ENCODE measurements at regions not wholly inside any gene's neighbourhood (a gene's known extent, or its start where the extent isn't known, plus 50 kb on each side); places are given as distances from the start of the nearest gene placed in this dataset.

DNA sequence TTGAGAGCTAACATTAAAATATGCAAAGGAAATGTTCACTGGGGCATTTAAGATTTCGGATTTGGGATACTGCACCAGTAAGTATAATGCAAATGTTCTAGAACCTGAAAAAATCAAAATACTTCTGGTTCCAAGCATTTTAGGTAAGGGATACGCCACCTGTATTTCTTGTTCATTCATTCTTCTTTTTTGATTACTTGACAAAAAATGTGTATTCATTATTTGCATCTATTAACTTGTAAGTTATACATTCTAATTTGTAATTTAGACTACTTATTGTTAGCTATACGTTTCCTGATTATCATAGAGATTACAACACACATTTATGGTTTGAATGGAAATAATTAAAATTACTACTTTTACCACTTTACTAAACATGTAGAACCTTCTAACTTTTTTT is 486.9 kb downstream of the SOX5 start:
- WGBS: 54% methylated on average over 3 of the region's 3 CpGs
- TF ChIP-seq FOXA2 (IDR thresholded peaks at IDR 0.05) (no peak), NR2F2 (IDR thresholded peaks at IDR 0.05) (no peak), HNF4G (IDR thresholded peaks at IDR 0.05) (no peak), TAF1 (conservative IDR thresholded peaks at IDR 0.05) (no peak), SP1 (IDR thresholded peaks at IDR 0.05) (no peak), RXRA (IDR thresholded peaks at IDR 0.05) (no peak), YY1 (IDR thresholded peaks at IDR 0.05) (no peak), JUND (IDR thresholded peaks at IDR 0.05) (no peak), FOXA1 (IDR thresholded peaks at IDR 0.05) (no peak), RAD21 (IDR thresholded peaks at IDR 0.05) (no peak), HNF4A (conservative IDR thresholded peaks at IDR 0.05) (no peak), EGR1 (IDR thresholded peaks at IDR 0.05; ENCODE audit: low read depth in 2 of 2) (no peak), GABPA (IDR thresholded peaks at IDR 0.05 in 1 of 2, conservative IDR thresholded peaks at IDR 0.05 in 1 of 2) (no peak)
- TF ChIP-seq, protein P1, sequence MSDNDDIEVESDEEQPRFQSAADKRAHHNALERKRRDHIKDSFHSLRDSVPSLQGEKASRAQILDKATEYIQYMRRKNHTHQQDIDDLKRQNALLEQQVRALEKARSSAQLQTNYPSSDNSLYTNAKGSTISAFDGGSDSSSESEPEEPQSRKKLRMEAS (IDR thresholded peaks at IDR 0.05): no peak
- TF ChIP-seq, protein P2, sequence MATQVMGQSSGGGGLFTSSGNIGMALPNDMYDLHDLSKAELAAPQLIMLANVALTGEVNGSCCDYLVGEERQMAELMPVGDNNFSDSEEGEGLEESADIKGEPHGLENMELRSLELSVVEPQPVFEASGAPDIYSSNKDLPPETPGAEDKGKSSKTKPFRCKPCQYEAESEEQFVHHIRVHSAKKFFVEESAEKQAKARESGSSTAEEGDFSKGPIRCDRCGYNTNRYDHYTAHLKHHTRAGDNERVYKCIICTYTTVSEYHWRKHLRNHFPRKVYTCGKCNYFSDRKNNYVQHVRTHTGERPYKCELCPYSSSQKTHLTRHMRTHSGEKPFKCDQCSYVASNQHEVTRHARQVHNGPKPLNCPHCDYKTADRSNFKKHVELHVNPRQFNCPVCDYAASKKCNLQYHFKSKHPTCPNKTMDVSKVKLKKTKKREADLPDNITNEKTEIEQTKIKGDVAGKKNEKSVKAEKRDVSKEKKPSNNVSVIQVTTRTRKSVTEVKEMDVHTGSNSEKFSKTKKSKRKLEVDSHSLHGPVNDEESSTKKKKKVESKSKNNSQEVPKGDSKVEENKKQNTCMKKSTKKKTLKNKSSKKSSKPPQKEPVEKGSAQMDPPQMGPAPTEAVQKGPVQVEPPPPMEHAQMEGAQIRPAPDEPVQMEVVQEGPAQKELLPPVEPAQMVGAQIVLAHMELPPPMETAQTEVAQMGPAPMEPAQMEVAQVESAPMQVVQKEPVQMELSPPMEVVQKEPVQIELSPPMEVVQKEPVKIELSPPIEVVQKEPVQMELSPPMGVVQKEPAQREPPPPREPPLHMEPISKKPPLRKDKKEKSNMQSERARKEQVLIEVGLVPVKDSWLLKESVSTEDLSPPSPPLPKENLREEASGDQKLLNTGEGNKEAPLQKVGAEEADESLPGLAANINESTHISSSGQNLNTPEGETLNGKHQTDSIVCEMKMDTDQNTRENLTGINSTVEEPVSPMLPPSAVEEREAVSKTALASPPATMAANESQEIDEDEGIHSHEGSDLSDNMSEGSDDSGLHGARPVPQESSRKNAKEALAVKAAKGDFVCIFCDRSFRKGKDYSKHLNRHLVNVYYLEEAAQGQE (IDR thresholded peaks at IDR 0.05): no peak
- TF ChIP-seq, protein P3, sequence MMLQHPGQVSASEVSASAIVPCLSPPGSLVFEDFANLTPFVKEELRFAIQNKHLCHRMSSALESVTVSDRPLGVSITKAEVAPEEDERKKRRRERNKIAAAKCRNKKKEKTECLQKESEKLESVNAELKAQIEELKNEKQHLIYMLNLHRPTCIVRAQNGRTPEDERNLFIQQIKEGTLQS (IDR thresholded peaks at IDR 0.05): no peak
- TF ChIP-seq, protein P4, sequence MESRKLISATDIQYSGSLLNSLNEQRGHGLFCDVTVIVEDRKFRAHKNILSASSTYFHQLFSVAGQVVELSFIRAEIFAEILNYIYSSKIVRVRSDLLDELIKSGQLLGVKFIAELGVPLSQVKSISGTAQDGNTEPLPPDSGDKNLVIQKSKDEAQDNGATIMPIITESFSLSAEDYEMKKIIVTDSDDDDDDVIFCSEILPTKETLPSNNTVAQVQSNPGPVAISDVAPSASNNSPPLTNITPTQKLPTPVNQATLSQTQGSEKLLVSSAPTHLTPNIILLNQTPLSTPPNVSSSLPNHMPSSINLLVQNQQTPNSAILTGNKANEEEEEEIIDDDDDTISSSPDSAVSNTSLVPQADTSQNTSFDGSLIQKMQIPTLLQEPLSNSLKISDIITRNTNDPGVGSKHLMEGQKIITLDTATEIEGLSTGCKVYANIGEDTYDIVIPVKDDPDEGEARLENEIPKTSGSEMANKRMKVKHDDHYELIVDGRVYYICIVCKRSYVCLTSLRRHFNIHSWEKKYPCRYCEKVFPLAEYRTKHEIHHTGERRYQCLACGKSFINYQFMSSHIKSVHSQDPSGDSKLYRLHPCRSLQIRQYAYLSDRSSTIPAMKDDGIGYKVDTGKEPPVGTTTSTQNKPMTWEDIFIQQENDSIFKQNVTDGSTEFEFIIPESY (IDR thresholded peaks at IDR 0.05): no peak
- TF ChIP-seq, protein P5, sequence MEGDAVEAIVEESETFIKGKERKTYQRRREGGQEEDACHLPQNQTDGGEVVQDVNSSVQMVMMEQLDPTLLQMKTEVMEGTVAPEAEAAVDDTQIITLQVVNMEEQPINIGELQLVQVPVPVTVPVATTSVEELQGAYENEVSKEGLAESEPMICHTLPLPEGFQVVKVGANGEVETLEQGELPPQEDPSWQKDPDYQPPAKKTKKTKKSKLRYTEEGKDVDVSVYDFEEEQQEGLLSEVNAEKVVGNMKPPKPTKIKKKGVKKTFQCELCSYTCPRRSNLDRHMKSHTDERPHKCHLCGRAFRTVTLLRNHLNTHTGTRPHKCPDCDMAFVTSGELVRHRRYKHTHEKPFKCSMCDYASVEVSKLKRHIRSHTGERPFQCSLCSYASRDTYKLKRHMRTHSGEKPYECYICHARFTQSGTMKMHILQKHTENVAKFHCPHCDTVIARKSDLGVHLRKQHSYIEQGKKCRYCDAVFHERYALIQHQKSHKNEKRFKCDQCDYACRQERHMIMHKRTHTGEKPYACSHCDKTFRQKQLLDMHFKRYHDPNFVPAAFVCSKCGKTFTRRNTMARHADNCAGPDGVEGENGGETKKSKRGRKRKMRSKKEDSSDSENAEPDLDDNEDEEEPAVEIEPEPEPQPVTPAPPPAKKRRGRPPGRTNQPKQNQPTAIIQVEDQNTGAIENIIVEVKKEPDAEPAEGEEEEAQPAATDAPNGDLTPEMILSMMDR (IDR thresholded peaks at IDR 0.05; ENCODE audit: low read depth, low read length, missing input control): no peak

More for the DNA sequence above, 486.9 kb downstream of the SOX5 start:
- no peaks in the 10 kb centered on the region for H3K27me3 ChIP-seq (ENCODE audit: control insufficient read depth in 4 of 4, insufficient read depth in 4 of 4, low read length in 3 of 4)
- H3K4me1 ChIP-seq (ENCODE audit: control insufficient read depth in 4 of 4, insufficient read depth in 4 of 4, low read length in 3 of 4): no peaks in the 10 kb centered on the region
- no peak for DNase-seq (ENCODE audit: low spot score)
- peaks cover 0 to 6% (median under 1%) of the 10 kb centered on the region in 4 donors for H3K9me3 ChIP-seq (ENCODE audit: control insufficient read depth in 4 of 4, low read length in 3 of 4)
- no peak overlapping the region for H3K27ac ChIP-seq (ENCODE audit: low read depth in 1 of 2, low read length in 2 of 2)
- H3K9ac ChIP-seq (ENCODE audit: low read depth in 1 of 2, low read length in 2 of 2): no peak overlapping the region
- no peaks in the 10 kb centered on the region for H3K36me3 ChIP-seq (ENCODE audit: control insufficient read depth in 4 of 4, insufficient read depth in 3 of 4, low read depth in 1 of 4, low read length in 3 of 4)
- H3K4me3 ChIP-seq (ENCODE audit: low read depth in 1 of 3, low read length in 3 of 3): no peak overlapping the region

Measured in liver (tissue), 8 donors.